HG02610 (cell line): ENCODE measurements at regions not wholly inside any gene's neighbourhood (a gene's known extent, or its start where the extent isn't known, plus 50 kb on each side); places are given as distances from the start of the nearest gene placed in this dataset.
"Not testable (repeated sequence)": the region's sequence is repeated elsewhere in the genome, so short reads cannot be mapped to it uniquely, and the experiment has no call there.

ENCODE experiments used
- ATAC-seq: cut with Tn5 transposase; IDR thresholded peaks from one replicate; pipeline ENCODE4 v1.9.1; 2021; ENCODE audit warnings: mild to moderate bottlenecking, moderate library complexity; ENCODE audit not compliant: unreplicated experiment

- no peak for ATAC-seq
These were observed 605.4 kb downstream of the TLE1 start for GRCh38 chr9:81083854-81084512.

- ATAC-seq = no peak
These were observed 606.3 kb downstream of the TLE1 start for GRCh38 chr9:81083067-81083466.

DNA sequence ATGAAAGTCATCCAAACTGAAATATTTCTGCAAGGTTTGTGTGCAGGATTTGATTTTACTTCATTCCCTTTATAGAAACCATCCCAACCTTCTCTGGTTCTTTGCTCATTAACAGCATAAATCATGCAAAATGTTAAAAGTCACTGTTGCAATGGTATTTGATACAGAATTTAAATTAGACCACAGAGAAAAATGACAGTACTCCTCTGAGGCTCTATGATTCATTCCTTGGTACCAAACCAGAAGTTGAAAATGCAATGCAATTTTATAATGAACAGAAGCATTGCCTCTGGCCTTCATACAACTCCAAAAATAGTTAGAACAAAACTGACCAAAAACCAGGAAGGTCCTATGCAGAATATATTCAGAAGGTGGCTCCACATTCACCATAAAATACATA is 607.1 kb downstream of the TLE1 start:
- ATAC-seq = no peak

- no peak for ATAC-seq
These were observed 608.4 kb downstream of the TLE1 start for GRCh38 chr9:81080900-81081299.

DNA sequence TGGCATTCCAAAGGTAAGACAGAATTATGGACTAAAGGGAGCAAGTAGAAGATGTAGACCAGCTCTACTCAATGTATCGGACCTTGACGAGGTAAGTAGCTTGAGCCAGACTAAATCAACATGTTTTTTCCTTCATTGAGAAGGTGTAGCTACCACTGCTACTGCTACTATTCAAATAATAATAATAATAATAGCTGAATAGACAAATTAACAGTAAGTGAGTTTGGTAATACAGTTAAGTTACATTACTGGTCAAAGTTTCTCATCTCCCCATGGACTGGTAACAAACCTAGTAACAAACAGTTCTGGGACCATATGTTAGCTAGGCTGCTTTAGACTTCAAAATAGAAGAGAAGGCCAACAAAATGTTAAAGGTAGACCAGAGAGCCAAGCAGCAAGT is 609.2 kb downstream of the TLE1 start:
- no peak for ATAC-seq

- ATAC-seq = no peak
These were observed 610.3 kb downstream of the TLE1 start for GRCh38 chr9:81079055-81079454.

- no peak for ATAC-seq
These were observed 610.8 kb downstream of the TLE1 start for GRCh38 chr9:81078555-81078954.

GRCh38 chr9:81077572-81077971 is 611.8 kb downstream of the TLE1 start:
- ATAC-seq = peak; percentile 39

- ATAC-seq = no peak
These were observed 613.2 kb downstream of the TLE1 start for GRCh38 chr9:81076131-81076530.

DNA sequence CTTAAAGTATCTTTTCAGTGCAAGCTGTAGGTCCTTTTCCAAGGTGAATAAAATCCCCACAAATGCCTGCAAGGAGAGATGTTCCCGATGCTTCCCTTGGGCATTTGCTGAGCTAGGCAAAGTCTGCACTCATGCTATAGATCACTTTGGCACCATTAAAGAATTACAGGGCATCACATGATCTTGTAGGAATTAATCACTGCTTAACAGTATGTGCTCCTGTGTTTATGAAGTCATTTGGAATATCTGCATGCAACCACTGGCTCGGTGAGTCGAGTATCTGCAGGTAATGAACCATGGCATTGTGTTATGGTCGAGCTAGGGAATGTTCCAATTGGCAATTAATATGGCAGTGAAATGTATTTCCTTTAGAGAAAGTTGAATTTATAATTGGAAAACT is 615.1 kb downstream of the TLE1 start:
- ATAC-seq = no peak

GRCh38 chr9:81073821-81074220 is 615.5 kb downstream of the TLE1 start:
- no peak for ATAC-seq

GRCh38 chr9:81072758-81073157 is 616.6 kb downstream of the TLE1 start:
- no peak for ATAC-seq

DNA sequence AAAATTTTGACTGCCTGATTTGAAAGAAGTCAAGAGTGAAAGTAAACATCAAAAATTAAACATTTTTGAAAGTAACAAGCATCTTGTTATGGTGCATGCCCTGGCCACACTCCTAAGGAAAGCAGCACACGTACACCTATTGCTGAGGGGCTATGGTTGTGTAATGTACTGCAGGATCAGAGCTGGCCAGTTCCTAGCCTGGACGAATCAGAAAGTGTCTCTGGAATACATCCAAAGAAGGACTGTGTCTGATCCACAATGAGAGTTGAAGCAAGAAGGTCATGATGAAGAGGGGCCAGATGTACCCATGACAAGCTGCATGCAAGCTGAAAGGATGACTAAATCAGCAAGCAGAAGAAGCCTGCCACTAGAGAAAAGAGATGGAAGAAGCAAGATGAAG is 618.2 kb downstream of the TLE1 start:
- ATAC-seq = no peak

DNA sequence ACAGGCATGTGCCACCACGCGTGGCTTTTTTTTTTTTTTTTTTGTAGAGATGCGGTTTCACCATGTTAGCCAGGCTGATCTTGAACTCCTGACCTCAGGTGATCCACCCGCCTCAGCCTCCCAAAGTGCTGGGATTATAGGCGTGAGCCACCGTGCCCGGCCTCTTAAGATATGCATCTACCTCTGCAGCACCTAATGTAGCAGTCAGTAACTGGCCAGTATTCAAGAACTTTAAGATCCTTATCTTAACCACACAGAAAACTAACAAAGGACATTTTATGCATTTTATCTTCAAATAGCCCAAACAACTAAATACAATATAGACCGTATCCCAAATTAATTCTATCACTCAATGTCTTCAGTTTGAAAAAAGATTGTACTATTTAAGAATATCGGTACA is 618.7 kb downstream of the TLE1 start:
- ATAC-seq = no peak

GRCh38 chr9:81069923-81070322 is 619.4 kb downstream of the TLE1 start:
- ATAC-seq = no peak

GRCh38 chr9:81069038-81069795 is 620.1 kb downstream of the TLE1 start:
- no peak for ATAC-seq

DNA sequence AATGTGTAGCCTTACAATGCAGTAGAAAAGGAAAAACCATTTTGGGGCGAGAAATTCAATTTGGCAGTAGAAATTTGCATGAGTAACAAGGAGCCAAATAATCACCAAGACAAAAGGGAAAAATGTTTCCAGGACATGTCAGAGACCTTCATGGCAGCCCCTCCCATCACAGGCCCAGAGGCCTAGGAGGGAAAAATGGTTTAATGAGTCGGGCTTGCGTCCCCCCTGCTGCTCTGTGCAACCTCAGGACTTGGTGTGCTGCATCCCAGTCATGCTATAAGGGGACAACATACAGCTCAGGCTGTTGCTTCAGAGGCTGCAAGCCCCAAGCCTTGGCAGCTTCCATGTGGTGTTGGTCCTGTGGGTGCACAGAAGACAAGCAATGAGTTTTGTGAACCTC is 626.4 kb downstream of the TLE1 start:
- not testable (repeated sequence) for ATAC-seq

- ATAC-seq = no peak
These were observed 630.6 kb downstream of the TLE1 start for GRCh38 chr9:81058782-81059181.

- ATAC-seq = no peak
These were observed 635.9 kb downstream of the TLE1 start for GRCh38 chr9:81053298-81054025.

DNA sequence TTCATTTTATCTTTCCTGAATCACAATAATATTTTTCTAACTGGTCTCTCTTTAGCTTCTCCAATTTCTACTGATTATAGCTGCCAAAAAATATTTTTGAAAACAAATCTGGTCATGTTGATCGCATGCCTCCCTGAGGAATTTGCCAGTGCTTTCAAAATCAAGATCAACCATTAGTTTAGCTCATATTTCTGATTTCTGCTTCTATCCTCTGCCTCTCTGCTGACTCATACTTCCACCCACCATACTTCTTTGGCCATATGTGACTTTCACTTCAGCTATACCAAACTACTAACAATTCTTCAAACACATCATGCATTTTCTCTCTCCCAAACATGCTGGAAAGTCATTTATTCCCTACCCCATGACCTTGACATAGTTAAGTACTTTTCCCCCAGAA is 636.5 kb downstream of the TLE1 start:
- no peak for ATAC-seq

- ATAC-seq = no peak
These were observed 642.1 kb downstream of the TLE1 start for GRCh38 chr9:81047280-81047679.

- no peak for ATAC-seq
These were observed 643.7 kb downstream of the TLE1 start for GRCh38 chr9:81045658-81046057.
